RWPE1 (cell line): ENCODE measurements at regions not wholly inside any gene's neighbourhood (a gene's known extent, or its start where the extent isn't known, plus 50 kb on each side); places are given as distances from the start of the nearest gene placed in this dataset.

Source experiments
- CTCF ChIA-PET: fragments of 350-600 bp; sonication (Branson Sonifier 250); formaldehyde crosslinking; extraction: SDS; loops from one replicate; lab custom pipeline; 2021; lab: Yijun Ruan, JAX
- POLR2A ChIA-PET: fragments of 400-600 bp; formaldehyde crosslinking; extraction: SDS; loops from one replicate; lab custom pipeline; 2020; ENCODE audit warnings: antibody characterized with exemption; ENCODE audit not compliant: low non-redundant PET; lab: Yijun Ruan, JAX
- DNase-seq: peaks from one replicate; pipeline ENCODE4 v3.0.0; 2012; ENCODE audit warnings: low spot score
- H3K27ac ChIP-seq: fragments of 450-650 bp; 2 replicates; pipeline ENCODE4 v1.5.1; 2017
- CTCF ChIP-seq: fragments of 450-650 bp; conservative IDR thresholded peaks from 2 replicates; pipeline ENCODE4 v1.5.1; 2017; ENCODE audit warnings: low read depth, mild to moderate bottlenecking

- TF ChIP-seq CTCF: no peak
- DNase-seq: no peak
- no peak overlapping the region for H3K27ac ChIP-seq
- CTCF ChIA-PET: interaction anchor here (0.8 to 1.3 kb wide), 3 partner anchors 9 to 18 kb away, joined by 3 to 4 read pairs (median 3); no protein-coding TSS in a partner anchor
- POLR2A ChIA-PET: no interaction called here
These were observed 451.0 kb upstream of the SULF2 start for GRCh38 chr20:48236000-48236970.

- ChIA-PET CTCF (no interaction called here), POLR2A (no interaction called here)
- no peak overlapping the region for H3K27ac ChIP-seq
- no peak for DNase-seq
- TF ChIP-seq CTCF: no peak
These were observed 449.7 kb upstream of the SULF2 start for GRCh38 chr20:48234951-48235350.

- no peak for TF ChIP-seq CTCF
- no peak for DNase-seq
- H3K27ac ChIP-seq: no peak overlapping the region
- ChIA-PET POLR2A (no interaction called here), CTCF (interaction anchor here (0.6 to 1.4 kb wide), 3 partner anchors 9 to 371 kb away, joined by 3 to 4 read pairs (median 4); no protein-coding TSS in a partner anchor)
These were observed 446.1 kb upstream of the SULF2 start for GRCh38 chr20:48231253-48231930.

- no peak overlapping the region for H3K27ac ChIP-seq
- POLR2A ChIA-PET: no interaction called here
- no peak for DNase-seq
- CTCF ChIA-PET: interaction anchor here (0.6 to 0.8 kb wide), 2 partner anchors 20 to 160 kb away, joined by 3 to 4 read pairs; no protein-coding TSS in a partner anchor
- TF ChIP-seq CTCF: no peak
These were observed 444.9 kb upstream of the SULF2 start for GRCh38 chr20:48230216-48230615.

GRCh38 chr20:48227381-48227780 lies 442.1 kb upstream of the SULF2 start:
- POLR2A ChIA-PET: no interaction called here
- CTCF ChIA-PET: interaction anchor here (0.5 to 1.0 kb wide), 2 partner anchors 549 to 667 kb away, joined by 3 read pairs; no protein-coding TSS in a partner anchor
- DNase-seq: no peak
- TF ChIP-seq CTCF: no peak
- H3K27ac ChIP-seq: no peak overlapping the region

GRCh38 chr20:48226642-48227041 lies 441.4 kb upstream of the SULF2 start:
- POLR2A ChIA-PET: no interaction called here
- TF ChIP-seq CTCF: no peak
- CTCF ChIA-PET: interaction anchor here (0.6 kb wide), 1 partner anchor 440 kb away, joined by 3 read pairs; no protein-coding TSS in a partner anchor
- no peak for DNase-seq
- H3K27ac ChIP-seq: no peak overlapping the region
